ENCODE measurements at regions not wholly inside any gene's neighbourhood (a gene's known extent, or its start where the extent isn't known, plus 50 kb on each side); places are given as distances from the start of the nearest gene placed in this dataset.

- intact Hi-C loops (cut with DNase I; ENCODE audit: low total_unique reads), result no loop called here
- no peaks in the 10 kb centered on the region for H3K4me1 ChIP-seq
- H3K27me3 ChIP-seq, result no peaks in the 10 kb centered on the region
- H3K36me3 ChIP-seq, result no peaks in the 10 kb centered on the region
- H3K4me3 ChIP-seq, result no peak overlapping the region
- TF ChIP-seq POLR2A (IDR thresholded peaks at IDR 0.05), result no peak
- TF ChIP-seq CTCF (IDR thresholded peaks at IDR 0.05 in 4 of 5, conservative IDR thresholded peaks at IDR 0.05 in 1 of 5), result no peak
- DNase-seq, result no peak
- no peaks in the 10 kb centered on the region for H3K9me3 ChIP-seq
- in situ Hi-C loops (cut with MboI; ENCODE audit: low sequenced_read_pairs in 4 of 4), result no loop called here
- no peak for ATAC-seq
- H3K27ac ChIP-seq, result no peak overlapping the region
Observed at GRCh38 chr14:59091976-59092375, 96.5 kb upstream of the DAAM1 start.

- no peak overlapping the region for H3K4me3 ChIP-seq
- intact Hi-C loops (cut with DNase I; ENCODE audit: low total_unique reads), result no loop called here
- ATAC-seq, result no peak
- no peak overlapping the region for H3K27ac ChIP-seq
- in situ Hi-C loops (cut with MboI; ENCODE audit: low sequenced_read_pairs in 4 of 4), result no loop called here
- H3K27me3 ChIP-seq, result no peaks in the 10 kb centered on the region
- DNase-seq, result no peak
- H3K4me1 ChIP-seq, result no peaks in the 10 kb centered on the region
- TF ChIP-seq CTCF (IDR thresholded peaks at IDR 0.05 in 4 of 5, conservative IDR thresholded peaks at IDR 0.05 in 1 of 5) (no peak), POLR2A (IDR thresholded peaks at IDR 0.05) (no peak)
- H3K9me3 ChIP-seq, result no peaks in the 10 kb centered on the region
- H3K36me3 ChIP-seq, result no peaks in the 10 kb centered on the region
Observed at GRCh38 chr14:59093902-59094301, 94.6 kb upstream of the DAAM1 start.

DNA sequence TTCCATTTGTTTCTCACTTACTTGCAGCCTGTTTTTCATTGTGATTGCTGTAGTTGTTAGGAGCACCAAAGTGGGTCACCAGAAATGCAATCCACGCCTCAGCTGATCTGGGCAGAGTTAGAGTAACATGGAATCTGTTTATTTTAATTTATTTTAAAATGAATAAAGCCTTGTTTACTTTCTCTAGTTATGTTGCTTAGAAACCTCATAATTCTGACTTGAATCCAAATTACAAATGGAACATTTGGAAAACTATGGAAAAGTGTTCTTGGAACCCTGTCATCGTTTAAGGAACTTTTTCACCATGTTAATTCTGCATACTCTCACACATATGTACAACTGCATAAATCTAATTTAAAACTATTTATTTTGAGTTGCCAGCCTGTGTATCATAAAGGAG is 92.2 kb upstream of the DAAM1 start:
- Histone ChIP-seq H3K4me3 (no peak overlapping the region), H3K4me1 (no peaks in the 10 kb centered on the region), H3K27ac (no peak overlapping the region), H3K36me3 (no peaks in the 10 kb centered on the region), H3K9me3 (no peaks in the 10 kb centered on the region), H3K27me3 (no peaks in the 10 kb centered on the region)
- intact Hi-C loops (cut with DNase I; ENCODE audit: low total_unique reads) (no loop called here), in situ Hi-C loops (cut with MboI; ENCODE audit: low sequenced_read_pairs in 4 of 4) (no loop called here)
- DNase-seq, result no peak
- TF ChIP-seq POLR2A (IDR thresholded peaks at IDR 0.05) (no peak), CTCF (IDR thresholded peaks at IDR 0.05 in 4 of 5, conservative IDR thresholded peaks at IDR 0.05 in 1 of 5) (no peak)
- ATAC-seq, result no peak

GRCh38 chr14:59097681-59098080 is 90.8 kb upstream of the DAAM1 start:
- in situ Hi-C loops (cut with MboI; ENCODE audit: low sequenced_read_pairs in 4 of 4), result no loop called here
- no peak for ATAC-seq
- intact Hi-C loops (cut with DNase I; ENCODE audit: low total_unique reads), result no loop called here
- no peaks in the 10 kb centered on the region for H3K36me3 ChIP-seq
- no peak overlapping the region for H3K4me3 ChIP-seq
- H3K9me3 ChIP-seq, result no peaks in the 10 kb centered on the region
- no peaks in the 10 kb centered on the region for H3K27me3 ChIP-seq
- H3K27ac ChIP-seq, result no peak overlapping the region
- H3K4me1 ChIP-seq, result no peaks in the 10 kb centered on the region
- no peak for TF ChIP-seq CTCF (IDR thresholded peaks at IDR 0.05 in 4 of 5, conservative IDR thresholded peaks at IDR 0.05 in 1 of 5)
- no peak for TF ChIP-seq POLR2A (IDR thresholded peaks at IDR 0.05)
- DNase-seq, result no peak

GRCh38 chr14:59098377-59098776 is 90.1 kb upstream of the DAAM1 start:
- Histone ChIP-seq H3K4me3 (no peak overlapping the region), H3K36me3 (no peaks in the 10 kb centered on the region), H3K4me1 (no peaks in the 10 kb centered on the region), H3K27ac (no peak overlapping the region), H3K27me3 (no peaks in the 10 kb centered on the region), H3K9me3 (no peaks in the 10 kb centered on the region)
- no peak for ATAC-seq
- no peak for DNase-seq
- intact Hi-C loops (cut with DNase I; ENCODE audit: low total_unique reads), result no loop called here
- in situ Hi-C loops (cut with MboI; ENCODE audit: low sequenced_read_pairs in 4 of 4), result no loop called here
- TF ChIP-seq POLR2A (IDR thresholded peaks at IDR 0.05), result no peak
- TF ChIP-seq CTCF (IDR thresholded peaks at IDR 0.05 in 4 of 5, conservative IDR thresholded peaks at IDR 0.05 in 1 of 5), result no peak

All from gastrocnemius medialis (tissue), 4 donors.